Activated CD8-positive, alpha-beta memory T cell treated with anti-CD3 and anti-CD28 coated beads, Interleukin-2, amount 50 U/mL, for 1 hour (primary cell): ENCODE measurements at regions not wholly inside any gene's neighbourhood (a gene's known extent, or its start where the extent isn't known, plus 50 kb on each side); places are given as distances from the start of the nearest gene placed in this dataset.

Source experiments
- DNase-seq: peaks from one replicate; pipeline ENCODE4 v3.0.0-alpha.2; 2020; ENCODE audit errors: extremely low read depth

DNA sequence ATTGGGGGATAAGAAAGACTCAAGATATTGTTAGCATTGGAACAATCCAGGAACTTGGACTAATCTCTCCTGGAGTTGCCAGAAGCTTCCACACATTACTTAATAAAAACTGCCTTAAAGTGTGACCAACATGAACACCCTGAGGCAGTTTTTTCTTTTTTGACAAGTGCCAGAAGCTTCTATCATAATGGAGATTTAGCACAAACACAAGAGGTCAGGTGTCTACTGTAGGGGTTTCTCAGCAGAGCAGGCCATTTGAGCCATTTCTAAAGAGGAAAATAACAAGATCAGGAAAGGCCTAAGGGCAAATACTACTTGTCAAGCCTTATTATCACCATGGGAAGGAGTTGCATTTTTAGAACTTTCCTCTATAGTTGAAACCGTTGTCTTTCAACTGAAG is 361.5 kb downstream of the EPM2A start:
- no peak for DNase-seq

DNA sequence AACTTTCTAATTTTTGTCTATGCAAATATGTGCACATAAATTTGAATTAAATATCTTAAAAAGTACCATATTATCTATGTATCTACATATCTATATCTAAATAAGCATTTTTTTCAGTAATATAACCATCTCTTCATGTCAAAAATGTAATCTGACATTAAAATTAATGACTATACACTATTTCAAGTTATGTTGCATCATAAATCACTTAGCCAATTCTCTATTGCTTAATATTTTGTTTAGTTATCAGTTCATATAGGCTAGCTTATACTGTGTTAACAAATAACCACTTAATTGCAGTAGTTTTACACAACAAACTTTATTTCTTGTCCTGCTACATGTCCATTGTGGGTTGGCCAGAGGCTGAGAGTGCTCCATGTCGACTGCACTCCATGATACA is 360.8 kb downstream of the EPM2A start:
- DNase-seq: no peak

DNA sequence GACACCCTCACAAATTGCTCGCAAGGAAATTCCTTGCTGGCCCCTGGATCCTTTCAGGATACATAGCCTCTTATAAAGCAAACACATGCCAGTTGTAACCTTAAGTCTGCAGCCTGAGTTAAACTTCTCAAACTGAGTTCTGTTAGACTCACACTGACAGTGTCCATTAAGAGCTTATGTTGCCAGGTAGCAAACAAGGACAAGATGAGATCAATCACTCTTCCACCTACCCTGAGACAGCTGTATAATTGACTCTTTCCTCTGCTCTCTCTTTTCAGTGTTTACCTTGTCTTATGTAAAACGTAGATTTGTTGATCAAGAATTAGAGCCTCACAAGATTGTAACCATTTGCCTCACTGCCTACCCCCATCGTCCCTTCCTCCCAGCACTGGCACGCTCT is 359.8 kb downstream of the EPM2A start:
- DNase-seq: no peak

DNA sequence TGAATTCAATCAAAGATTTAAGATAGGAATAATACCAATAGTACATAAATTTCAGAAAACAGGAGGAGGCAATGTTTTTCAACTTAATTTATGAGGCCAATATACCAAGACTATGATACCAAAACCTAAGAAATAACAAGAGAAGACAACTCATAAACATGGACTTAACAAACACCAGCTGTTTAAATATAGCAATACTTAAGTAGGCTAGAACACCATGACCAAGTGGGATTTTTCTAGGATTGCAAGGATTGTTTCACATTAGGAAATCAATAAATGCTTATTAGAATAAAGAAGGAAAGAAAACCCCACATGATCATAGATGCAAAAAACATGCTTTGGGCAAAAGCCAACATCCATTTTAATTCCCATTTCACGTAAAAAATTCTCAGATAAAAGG is 355.1 kb downstream of the EPM2A start:
- no peak for DNase-seq

DNA sequence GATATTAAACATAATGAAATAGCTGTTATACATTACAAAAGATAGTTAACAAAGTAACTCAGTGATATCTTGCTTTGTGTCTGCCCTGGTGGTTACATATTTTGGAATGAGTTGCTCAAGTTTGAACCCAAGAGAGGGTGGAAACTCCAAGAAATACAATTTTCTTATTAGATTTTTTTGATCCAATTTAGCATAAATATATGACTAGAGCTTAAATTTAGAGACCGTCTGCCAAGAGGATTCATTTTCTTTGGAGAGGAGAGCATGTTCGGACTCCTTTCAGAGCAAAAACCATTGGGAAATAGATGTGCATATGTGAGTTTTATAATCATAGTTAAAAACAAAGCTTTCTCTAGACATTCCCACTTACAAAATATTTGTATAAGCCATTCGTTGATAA is 353.4 kb downstream of the EPM2A start:
- no peak for DNase-seq

DNA sequence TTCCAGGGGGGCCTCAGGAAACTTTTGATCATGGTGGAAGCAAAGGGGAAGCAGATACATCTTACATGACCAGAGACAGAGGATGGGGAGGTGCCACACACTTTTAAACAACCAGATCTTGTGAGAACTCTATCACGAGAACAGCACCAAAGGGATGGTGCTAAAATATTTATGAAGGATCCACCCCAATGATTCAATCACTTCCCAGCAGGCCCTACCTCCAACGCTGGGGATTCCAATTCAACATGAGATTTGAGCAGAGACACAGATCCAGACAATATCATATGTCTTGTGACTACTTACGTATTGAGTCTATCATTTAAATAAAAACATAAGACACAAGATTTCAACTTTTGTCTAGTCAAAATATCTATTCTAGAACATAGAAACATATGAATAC is 351.9 kb downstream of the EPM2A start:
- no peak for DNase-seq

DNA sequence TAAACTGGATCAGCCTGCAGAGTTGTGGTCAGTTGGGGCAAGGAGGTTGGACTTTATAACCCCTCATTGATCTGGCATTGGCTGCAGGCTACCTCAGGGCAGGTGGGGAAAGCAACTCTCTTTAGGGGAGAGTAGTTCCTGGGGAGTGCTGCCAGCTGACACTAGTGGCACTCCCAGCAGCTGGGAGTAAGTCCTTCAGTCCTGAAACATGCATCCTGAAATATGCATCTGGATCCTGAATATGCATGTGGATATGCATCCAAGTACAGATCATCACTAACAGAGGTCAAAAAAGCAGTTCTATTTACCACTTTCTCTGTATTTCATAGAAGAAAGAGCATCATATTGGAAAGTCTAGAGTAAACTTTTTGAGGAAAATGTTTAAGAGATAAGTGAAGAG is 350.8 kb downstream of the EPM2A start:
- DNase-seq: no peak

DNA sequence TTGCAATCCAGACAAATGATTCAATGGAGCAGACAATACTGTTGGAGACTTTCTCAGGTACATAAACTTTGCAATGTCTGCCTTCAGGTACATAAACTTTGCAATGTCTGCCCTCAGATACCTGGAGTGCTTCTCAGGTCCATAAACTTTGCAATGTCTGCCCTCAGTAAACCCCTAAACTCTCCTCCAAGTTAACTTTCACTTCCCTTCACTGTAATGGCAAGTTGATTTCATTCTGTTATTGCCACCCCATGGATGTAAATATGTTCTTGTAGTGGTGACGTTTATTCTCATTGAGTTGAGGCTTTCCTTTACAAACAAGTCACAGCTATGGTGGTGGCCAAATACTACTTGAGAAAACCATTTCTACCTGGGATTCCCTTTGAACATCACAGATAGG is 338.8 kb downstream of the EPM2A start:
- no peak for DNase-seq

DNA sequence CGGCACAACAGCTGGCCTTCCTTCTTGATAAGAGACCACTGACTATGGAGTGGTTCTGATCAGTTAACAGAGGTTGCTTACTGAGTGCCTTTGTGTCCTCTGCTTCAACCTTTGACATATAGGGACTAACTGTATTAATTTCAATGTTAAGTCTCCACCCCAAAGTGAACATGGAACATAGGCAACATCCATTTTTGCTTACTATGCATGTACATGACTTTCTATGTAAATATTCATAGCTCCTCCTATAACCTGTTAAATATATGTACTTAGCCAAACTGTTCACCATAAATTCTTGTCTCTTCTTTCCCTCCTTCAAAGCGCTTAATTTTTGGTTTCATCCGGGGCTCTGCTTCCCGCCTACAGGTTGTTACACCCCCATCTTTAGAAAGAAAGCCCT is 334.8 kb downstream of the EPM2A start:
- no peak for DNase-seq

DNA sequence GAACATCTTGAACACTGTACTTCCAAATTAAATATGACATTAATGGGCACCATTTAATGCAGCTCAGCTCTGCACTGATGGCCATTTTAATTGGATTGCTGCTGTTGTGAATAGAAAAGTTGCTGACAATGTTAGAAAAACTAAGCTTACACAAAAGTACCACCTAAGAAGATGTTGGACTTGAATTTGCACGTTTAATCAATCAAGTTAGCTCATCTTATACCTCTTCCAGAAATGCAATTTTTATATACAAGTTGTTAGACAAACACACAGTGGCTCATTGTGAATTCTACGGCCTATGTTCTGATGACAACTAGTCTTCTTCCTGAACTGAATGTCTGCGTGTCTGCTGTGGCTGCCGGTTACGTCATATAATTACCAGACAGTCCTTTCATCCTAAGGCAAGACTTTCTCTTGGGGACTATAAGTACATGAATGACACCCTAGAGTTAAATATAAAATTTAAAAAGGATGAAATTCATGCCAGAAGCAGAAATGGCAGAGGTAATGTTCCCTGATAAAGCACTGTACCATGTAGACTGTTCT is 330.2 kb downstream of the EPM2A start:
- DNase-seq: no peak

DNA sequence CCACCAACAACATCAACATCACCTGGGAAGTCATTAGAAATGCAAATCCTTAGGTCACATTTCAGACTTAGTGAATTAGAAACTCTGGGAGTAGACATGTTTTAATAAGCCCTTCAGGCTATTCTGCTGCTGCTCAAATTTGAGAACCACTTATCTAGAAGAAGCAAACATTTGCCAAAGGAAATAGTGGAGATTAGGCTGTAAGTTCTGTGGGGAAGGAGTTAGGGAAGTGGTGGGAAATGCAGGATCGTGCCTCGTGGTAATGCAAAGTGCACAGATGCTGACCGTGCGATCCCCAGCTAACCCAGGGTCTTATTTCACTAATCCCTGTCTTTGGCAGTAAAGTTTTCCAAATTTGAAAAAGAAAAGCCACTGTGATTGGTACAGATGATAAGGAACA is 328.5 kb downstream of the EPM2A start:
- no peak for DNase-seq

DNA sequence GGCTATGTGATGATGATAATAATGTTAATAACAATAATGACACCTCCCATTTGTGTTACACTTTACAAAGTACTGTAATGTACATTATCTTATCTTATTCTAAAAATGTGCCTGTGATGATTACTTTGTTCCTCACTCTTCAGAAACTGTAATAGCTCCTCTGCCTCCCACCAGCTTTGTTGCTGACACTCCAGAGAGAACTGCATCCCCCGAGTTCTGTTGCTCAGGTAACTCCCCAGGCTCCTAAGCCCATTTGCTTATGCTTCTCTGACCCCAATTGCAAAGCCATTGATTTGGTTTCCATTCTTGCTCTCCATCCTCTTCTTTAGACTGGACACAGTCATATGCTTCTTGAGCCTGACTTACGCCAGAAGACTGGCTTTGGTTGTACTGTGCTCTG is 319.7 kb downstream of the EPM2A start:
- DNase-seq: no peak

DNA sequence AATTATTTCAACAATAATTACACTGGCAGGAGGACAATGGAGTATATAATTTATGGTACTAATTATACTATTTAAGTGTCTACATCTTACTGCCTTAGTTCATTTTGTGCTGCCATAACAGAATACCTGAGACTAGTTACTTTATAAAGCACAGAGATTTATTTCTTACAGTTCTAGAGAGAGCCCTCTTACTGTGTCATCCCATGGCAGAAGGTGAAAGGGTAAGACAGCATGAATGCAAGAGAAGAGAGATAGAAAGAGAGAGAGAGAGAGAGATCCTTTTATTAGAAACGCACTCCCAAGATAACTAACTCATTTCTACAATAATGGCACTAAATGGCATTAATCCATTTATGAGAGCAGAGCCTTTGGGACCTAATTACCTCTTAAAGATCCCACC is 314.7 kb downstream of the EPM2A start:
- no peak for DNase-seq

DNA sequence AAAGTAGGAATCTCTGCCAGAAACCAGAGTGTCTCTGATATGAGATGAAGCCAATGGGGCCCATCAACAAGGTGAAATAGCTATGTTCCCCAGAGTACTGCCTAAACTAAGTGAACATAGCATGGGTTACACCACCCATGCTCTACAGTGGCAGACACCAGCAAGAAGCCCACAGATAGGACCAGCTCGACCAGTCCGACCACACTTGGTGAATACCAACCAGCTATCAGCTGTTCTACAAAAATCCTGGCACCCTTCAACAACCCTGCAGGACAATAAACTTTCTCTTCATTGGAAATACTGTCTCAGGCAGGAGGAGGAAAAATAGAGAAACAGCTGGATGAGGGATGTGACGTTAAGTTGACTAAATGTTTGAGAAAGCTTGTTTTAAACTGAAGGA is 311.4 kb downstream of the EPM2A start:
- DNase-seq: no peak

DNA sequence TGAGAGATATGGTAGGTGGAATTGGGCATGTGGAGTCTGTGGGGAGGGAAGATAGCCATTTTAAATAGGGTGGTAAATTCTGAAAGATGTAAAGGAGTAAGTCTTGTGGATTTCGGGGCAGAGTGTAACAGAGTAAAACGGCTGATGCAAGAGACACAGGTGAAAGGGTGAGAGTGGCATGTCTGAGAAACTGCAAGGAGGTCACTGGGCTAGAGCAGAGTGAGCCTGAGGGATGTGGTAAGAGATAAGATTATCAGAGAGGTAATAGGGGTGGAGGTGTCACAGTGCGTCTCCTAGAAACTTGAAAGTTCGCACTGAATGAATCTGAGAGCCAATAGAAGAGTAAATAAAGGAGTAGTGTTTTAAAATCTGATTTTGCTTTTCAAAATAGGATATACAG is 308.1 kb downstream of the EPM2A start:
- DNase-seq: no peak

DNA sequence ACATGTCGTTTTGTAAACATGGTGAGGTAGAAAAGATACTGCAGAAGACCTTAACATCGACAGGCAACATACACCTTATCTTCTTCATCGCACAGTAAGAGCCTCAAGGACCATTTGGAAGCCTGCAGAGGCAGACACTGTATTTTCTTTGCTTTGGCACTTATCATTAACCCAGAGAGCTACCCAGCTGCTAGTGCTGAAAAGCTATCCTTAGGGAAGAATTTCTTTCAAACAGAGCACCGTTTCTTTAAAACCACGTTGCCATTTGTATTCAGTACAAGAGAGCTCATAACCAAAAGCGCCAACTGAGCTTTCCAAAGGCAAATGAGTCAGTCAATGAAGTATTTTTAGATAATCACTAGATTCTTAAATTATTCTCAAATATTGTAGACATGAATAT is 306.6 kb downstream of the EPM2A start:
- no peak for DNase-seq

DNA sequence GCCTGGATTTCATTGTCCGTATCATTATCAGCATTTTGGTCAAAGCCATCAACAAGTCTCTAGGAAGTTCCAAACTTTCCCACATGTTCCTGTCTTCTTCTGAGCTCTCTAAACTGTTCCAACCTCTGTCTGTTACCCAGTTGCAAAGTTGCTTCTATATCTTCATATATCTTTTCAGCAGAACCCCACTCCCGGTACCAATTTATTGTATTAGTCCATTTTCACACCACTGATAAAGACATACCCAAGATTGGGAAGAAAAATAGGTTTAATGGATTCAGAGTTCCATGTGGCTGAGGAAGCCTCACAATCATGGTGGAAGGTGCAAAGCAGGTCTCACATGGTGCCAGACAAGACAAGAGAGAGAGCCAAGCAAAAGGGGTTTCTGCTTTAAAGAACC is 293.2 kb downstream of the EPM2A start:
- no peak for DNase-seq

DNA sequence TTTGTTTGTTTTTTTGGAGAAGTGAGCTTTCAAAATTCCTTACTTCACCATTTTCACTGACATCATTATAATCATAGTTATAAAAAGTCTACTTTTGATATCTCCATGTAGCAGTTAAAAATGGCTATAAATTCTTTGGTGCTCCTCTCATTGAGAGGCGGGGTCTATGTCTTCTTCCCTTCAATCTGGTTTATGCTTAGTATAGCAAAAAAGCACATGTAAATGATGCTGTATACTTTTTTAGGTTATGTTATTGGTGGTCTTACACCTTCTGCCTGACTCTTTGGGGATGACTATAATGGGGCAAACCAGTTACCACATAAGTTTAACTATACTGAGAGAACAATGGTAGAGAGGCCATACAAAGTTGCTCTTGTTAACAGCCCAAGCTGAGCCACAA is 289.6 kb downstream of the EPM2A start:
- DNase-seq: no peak

DNA sequence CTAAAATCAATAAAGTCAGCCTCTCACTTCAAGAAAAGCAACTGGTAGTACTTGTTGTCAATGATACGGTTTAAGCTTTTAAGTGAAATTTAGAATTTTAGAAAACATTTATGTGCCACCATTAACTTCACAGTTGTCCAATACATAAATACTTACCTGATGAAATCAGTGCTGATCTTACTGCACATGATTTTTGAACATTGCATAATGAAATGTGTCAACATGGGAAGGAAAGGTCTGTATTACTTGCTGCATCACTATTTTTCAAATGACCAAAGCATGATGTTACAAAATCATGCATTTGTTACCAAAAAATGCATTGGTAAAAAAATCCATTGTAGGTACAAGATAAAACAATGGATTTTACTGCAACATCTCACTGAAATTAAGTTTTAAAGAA is 284.3 kb downstream of the EPM2A start:
- DNase-seq: no peak

DNA sequence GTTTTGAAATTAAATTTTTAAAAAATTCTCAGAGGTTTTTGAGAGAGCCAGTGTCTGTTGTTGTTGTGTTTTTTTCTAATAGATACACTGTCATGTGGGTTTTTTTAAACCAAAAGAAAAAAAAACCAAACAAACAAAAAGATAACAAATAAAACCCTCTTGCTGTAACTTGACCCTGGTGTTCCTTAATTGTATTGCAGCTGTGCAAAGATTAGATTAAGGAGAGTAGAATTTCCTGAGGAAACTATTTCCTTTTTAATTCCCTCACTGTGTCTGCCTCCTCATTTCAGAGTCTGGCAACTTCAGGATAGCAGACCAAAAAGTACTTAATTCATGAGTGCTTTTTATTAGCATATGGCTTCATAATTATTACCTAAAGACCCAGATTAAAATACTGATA is 281.9 kb downstream of the EPM2A start:
- no peak for DNase-seq

DNA sequence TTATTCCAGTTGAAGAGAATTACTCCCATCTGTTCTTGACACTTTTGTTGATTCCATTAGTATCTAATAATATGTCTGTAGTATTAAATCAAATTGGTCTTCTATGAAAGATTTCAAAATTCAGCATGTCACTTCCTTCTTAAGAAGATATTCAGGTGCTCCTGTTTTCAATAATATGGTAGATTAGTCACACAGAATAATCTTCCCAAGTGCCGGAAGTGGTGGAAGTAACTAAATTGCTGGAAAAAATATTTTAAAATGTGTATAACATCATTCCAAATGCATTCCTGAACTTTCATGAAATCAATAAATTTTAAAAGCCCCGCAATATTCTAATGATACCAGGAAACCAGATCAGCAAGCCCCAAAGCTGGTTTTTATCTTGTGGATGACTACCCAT is 281.3 kb downstream of the EPM2A start:
- no peak for DNase-seq

DNA sequence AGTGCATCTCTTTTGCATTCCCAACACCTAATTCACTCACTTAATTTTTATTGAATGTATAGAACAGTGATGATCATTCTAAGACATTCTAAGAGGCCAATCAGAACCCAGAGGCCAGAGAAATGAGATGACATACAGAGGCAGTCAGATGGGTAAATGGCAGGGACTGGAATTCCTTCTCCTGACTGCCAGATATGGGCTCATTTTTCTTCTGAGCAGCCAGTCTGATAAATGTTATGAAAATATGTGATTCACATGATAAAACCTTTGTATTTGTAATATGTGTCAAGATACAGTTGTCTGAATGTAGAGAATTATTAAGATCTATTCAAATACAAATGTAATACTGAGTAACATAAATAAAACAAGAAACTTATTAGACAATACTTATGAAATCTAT is 277.8 kb downstream of the EPM2A start:
- no peak for DNase-seq

DNA sequence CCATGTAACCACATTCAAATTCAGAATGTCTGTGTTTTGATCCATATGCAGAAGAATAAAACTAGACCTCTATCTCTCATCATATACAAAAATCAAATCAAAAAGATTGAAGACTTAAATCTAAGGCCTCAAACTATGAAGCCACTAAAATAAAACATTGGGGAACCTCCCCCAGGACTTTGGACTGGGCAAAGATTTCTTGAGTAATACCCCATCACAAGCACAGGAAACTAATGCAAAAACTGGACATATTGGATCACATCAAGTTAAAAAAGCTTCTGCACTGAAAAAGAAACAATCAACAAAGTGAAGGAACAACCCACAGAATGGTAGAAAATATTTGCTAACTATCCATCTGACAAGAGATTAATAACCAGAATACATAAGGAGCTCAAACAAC is 266.8 kb downstream of the EPM2A start:
- no peak for DNase-seq

DNA sequence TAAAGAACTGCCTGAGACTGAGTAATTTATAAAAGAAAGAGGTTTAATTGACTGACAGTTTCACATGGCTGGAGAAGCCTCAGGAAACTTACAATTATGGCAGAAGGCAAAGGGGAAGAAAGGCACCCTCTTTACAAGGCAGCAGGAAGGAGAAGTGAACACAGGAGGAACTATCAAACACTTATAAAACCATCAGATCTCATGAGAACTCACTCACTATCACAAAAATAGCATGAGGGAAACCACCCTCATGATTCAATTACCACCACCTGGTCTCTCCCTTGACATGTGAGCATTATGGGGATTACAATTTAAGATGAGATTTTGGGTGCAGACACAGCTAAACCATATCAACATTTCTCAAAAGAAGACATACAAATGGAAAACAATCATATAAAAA is 266.3 kb downstream of the EPM2A start:
- DNase-seq: no peak
